HG02973 (cell line): ENCODE measurements at regions not wholly inside any gene's neighbourhood (a gene's known extent, or its start where the extent isn't known, plus 50 kb on each side); places are given as distances from the start of the nearest gene placed in this dataset.
"Not testable (repeated sequence)": the region's sequence is repeated elsewhere in the genome, so short reads cannot be mapped to it uniquely, and the experiment has no call there.

ENCODE experiments used
- ATAC-seq: cut with Tn5 transposase; IDR thresholded peaks from one replicate; pipeline ENCODE4 v1.9.1; 2021; ENCODE audit warnings: moderate library complexity; ENCODE audit not compliant: unreplicated experiment

- ATAC-seq = no peak
Observed at GRCh38 chr2:198277181-198277580, 472.8 kb downstream of the PLCL1 start.

- no peak for ATAC-seq
Observed at GRCh38 chr2:198273660-198274059, 469.3 kb downstream of the PLCL1 start.

- not testable (repeated sequence) for ATAC-seq
Observed at GRCh38 chr2:198270157-198270556, 465.8 kb downstream of the PLCL1 start.

GRCh38 chr2:198268519-198268918, 464.1 kb downstream of the PLCL1 start:
- ATAC-seq = no peak

- no peak for ATAC-seq
Observed at GRCh38 chr2:198259496-198259895, 455.1 kb downstream of the PLCL1 start.

GRCh38 chr2:198254536-198255090, 450.2 kb downstream of the PLCL1 start:
- ATAC-seq = no peak

GRCh38 chr2:198253995-198254394, 449.6 kb downstream of the PLCL1 start:
- ATAC-seq = no peak

- ATAC-seq = no peak
Observed at GRCh38 chr2:198252472-198252871, 448.1 kb downstream of the PLCL1 start.

- ATAC-seq = no peak
Observed at GRCh38 chr2:198242093-198242492, 437.7 kb downstream of the PLCL1 start.

- no peak for ATAC-seq
Observed at GRCh38 chr2:198238429-198238828, 434.0 kb downstream of the PLCL1 start.

GRCh38 chr2:198236338-198236737, 431.9 kb downstream of the PLCL1 start:
- no peak for ATAC-seq

GRCh38 chr2:198232281-198232680, 427.9 kb downstream of the PLCL1 start:
- no peak for ATAC-seq

- no peak for ATAC-seq
Observed at GRCh38 chr2:198231562-198231961, 427.2 kb downstream of the PLCL1 start.

- no peak for ATAC-seq
Observed at GRCh38 chr2:198220763-198221610, 416.6 kb downstream of the PLCL1 start.

- no peak for ATAC-seq
Observed at GRCh38 chr2:198219292-198219691, 414.9 kb downstream of the PLCL1 start.

- no peak for ATAC-seq
Observed at GRCh38 chr2:198214114-198214596, 409.8 kb downstream of the PLCL1 start.

GRCh38 chr2:198213253-198213652, 408.9 kb downstream of the PLCL1 start:
- no peak for ATAC-seq

- no peak for ATAC-seq
Observed at GRCh38 chr2:198211706-198212105, 407.3 kb downstream of the PLCL1 start.

GRCh38 chr2:198203336-198204069, 399.1 kb downstream of the PLCL1 start:
- no peak for ATAC-seq
